HG02798 (cell line): ENCODE measurements at regions not wholly inside any gene's neighbourhood (a gene's known extent, or its start where the extent isn't known, plus 50 kb on each side); places are given as distances from the start of the nearest gene placed in this dataset.

Experiments used
- ATAC-seq: cut with Tn5 transposase; IDR thresholded peaks from one replicate; pipeline ENCODE4 v1.9.1; 2021; ENCODE audit warnings: mild to moderate bottlenecking; ENCODE audit not compliant: unreplicated experiment, poor library complexity

- ATAC-seq: no peak
Observed at GRCh38 chr2:120984452-120985173, 248.9 kb downstream of the GLI2 start.

- ATAC-seq: no peak
Observed at GRCh38 chr2:120985174-120985996, 249.7 kb downstream of the GLI2 start.

GRCh38 chr2:120985997-120986651, 250.5 kb downstream of the GLI2 start:
- no peak for ATAC-seq

- ATAC-seq: no peak
Observed at GRCh38 chr2:120986898-120987650, 251.4 kb downstream of the GLI2 start.

GRCh38 chr2:120988051-120988699, 252.5 kb downstream of the GLI2 start:
- ATAC-seq: no peak

- ATAC-seq: no peak
Observed at GRCh38 chr2:120988700-120989511, 253.2 kb downstream of the GLI2 start.

- ATAC-seq: no peak
Observed at GRCh38 chr2:120989512-120990441, 254.1 kb downstream of the GLI2 start.

GRCh38 chr2:120990451-120990871, 254.8 kb downstream of the GLI2 start:
- no peak for ATAC-seq

GRCh38 chr2:120991441-120991840, 255.8 kb downstream of the GLI2 start:
- no peak for ATAC-seq

- no peak for ATAC-seq
Observed at GRCh38 chr2:120992791-120993555, 257.3 kb downstream of the GLI2 start.

- ATAC-seq: no peak
Observed at GRCh38 chr2:120993661-120994060, 258.0 kb downstream of the GLI2 start.

- no peak for ATAC-seq
Observed at GRCh38 chr2:120994301-120994995, 258.8 kb downstream of the GLI2 start.

GRCh38 chr2:120995152-120995551, 259.5 kb downstream of the GLI2 start:
- ATAC-seq: no peak

GRCh38 chr2:120995656-120996190, 260.1 kb downstream of the GLI2 start:
- no peak for ATAC-seq

GRCh38 chr2:120999377-121000097, 263.9 kb downstream of the GLI2 start:
- no peak for ATAC-seq

GRCh38 chr2:121000804-121001203, 265.1 kb downstream of the GLI2 start:
- ATAC-seq: no peak
